MV-4-11 (cell line): ENCODE measurements at regions not wholly inside any gene's neighbourhood (a gene's known extent, or its start where the extent isn't known, plus 50 kb on each side); places are given as distances from the start of the nearest gene placed in this dataset.
"Not testable (repeated sequence)": the region's sequence is repeated elsewhere in the genome, so short reads cannot be mapped to it uniquely, and the experiment has no call there.

ENCODE experiments used
- DNase-seq: peaks from one replicate; lab custom pipeline; 2025; lab: John Stamatoyannopoulos, UW

DNA sequence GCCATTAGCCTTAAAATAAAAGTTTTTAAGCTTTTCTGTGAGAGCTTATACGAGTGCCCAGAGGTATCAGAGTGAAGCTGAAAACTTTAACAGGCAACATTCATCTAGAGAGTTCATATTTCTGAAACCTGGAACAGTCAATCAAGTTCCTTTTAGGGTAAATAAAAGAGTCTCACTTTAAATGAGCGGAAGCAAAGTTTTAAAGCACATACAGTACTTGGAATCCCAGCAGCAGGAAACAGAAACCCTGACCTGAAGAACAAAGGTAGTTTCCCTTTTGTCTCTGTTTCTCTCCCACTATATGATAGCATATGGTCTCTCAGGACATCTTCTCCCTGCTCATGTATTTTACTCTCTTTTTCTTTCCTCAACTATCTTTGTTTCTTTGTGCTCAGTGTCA, 153.0 kb downstream of the ASB9 start:
- no peak for DNase-seq

DNA sequence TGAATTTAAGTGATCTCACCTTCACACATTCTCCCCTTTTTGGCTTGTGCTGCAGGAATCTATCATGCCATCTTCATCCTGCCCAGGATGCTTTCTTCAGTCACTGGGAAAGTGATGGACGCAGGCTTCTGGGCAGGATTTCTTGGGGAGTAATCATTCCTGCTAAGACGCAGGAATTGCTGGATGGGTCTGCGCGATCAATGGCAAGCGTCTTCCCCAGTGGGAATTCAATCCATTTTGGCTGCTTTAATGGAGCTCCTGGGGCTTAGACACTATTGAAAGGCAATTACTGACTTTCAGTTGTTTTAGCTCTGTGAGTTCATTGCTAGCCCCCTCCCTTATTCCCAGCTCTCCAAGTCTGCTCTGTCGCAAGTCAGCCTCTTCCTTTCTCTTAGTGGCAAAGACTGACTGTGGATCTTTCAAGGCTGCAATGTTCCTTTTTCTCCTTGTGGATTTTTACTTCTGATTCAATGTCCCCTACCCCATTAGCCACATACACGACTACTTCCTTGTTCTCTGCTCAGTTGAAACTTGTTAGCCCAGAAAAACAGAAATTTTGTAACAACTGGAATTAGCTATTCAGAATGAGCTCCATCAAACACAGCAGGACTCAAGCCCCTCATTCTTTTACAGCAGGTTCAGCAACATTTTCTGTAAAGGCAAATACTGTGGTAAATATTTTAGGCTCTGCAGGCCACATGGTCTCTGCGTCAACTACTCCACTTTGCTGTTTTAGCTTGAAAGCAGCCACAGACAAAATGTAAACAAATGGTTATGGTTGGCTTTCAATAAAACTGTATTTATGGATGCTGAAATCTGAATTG, 154.9 kb downstream of the ASB9 start:
- no peak for DNase-seq

DNA sequence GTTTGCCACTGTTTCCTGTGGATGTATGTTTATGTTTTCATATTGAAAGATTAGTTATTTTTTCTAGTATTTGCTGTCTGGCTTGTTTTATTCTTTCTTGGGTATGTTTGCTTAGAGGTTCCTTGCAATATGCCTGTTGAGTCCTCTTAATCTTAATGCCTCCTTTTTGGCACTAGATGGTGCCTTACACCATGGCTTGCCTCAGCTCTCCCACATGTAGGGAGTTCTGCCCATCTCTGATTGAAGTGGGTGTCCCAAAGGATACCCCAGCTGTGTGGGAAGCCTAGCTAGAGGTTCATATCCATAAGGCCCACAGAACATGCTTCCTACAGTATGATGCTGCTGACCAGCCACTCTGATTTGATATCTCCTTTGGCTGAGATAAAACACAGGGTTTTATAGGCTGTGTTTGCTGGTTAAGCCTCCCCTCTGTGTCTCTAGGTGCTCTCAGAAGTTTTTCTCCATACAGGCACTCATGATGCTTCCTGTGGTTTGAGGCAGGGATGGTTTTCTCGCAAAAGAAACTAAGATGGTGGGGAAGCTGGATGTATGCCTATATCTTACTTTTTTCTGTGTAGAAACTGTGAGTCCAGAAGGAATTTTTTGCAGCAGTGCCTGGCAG, 162.4 kb downstream of the ASB9 start:
- DNase-seq, result no peak

DNA sequence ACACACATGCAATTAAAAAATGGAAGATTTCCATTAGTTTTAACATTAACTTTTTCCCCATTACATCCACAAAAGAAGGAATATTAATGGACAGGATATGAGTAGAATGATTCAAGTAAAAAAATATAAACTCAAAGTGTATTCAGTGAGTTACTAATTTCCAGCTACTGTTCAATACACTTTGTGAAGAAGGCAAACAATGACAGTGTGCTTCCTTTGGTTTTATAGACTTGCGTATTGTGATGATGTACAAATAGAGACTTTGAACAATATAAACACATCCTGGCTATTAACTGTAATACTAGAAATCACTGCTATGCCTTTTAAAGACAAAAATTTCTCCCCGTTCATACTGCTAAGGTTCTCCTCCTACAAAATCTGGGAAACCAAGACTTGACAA, 171.4 kb downstream of the ASB9 start:
- DNase-seq, result no peak

DNA sequence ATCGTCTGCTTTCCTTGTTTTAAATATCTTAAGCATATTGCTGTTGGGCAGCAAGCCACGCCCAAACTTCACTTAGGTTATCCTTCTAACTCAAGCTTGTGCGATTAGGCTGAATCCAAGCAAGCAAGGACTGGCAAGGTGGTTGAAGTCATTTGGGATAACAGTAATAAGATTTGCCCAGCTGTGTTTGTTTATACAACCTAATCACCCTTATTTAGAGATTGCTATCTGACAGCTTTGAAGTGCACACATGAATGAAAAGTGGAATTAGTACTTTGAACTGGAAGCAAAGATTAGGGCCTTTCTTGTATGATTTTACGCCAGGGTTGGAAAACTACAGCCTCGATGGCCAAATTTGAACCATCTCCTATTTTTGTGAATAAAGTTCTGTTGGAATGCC, 182.1 kb downstream of the ASB9 start:
- no peak for DNase-seq

GRCh38 chrX:15073313-15073712, 196.6 kb downstream of the ASB9 start:
- no peak for DNase-seq

- peak; percentile 24 for DNase-seq
These were observed 197.0 kb downstream of the ASB9 start for GRCh38 chrX:15072880-15073279.

- no peak for DNase-seq
These were observed 197.6 kb downstream of the ASB9 start for GRCh38 chrX:15072259-15072658.

DNA sequence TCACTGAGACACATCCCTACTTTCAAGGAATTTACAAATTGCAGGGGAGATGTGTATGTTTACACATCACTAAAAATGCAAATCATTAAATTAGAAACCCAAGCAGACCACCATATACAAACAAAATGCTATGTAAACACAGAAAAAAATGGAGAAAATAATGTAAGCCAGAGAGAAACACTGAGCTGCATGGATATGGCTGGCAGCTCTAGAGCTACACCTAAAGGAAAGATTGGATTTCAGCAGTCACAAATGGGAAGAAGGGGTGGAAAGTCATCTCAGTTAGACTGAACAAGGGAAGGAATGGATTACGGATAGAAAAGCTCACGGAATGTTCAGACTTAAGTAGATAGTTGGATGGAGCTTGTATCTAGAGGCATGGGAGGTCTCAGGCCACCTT, 186.3 kb downstream of the MOSPD2 start:
- no peak for DNase-seq

GRCh38 chrX:15056044-15056443, 182.8 kb downstream of the MOSPD2 start:
- DNase-seq, result no peak

DNA sequence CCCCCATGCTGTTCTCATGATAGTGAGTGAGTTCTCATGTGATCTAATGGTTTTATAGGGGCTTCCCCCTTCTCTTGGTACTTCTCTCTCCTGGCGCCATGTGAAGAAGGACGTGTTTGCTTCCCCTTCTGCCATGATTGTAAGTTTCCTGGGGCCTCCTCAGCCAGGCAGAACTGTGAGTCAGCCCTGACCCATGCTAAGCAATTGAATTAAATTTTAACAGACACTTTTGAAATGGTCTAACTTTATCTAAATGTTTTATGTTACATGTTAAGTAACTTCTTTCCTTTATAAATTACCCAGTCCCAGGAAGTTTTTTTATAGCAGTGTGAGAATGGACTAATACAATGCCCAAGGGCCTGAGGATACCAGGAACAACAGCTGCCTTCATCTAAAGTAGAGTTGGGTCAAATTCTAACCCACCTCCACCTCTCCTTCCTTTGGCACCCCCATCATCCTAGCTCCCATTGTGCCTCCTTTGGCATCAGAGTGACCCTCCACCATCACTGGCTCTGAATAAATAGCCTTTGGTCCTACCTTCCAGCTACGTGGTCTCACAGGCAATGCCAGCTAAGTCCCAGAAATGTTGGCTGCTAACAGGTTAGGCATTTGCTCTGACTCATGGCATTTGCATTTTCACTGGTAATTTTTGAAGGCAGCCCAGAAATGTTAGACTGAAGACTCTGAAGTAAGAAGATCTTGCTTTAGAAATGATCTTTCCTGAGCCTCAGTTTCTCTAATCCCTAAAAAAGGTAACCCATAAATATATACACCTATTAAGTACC, 182.1 kb downstream of the MOSPD2 start:
- no peak for DNase-seq

GRCh38 chrX:15050395-15050794, 177.2 kb downstream of the MOSPD2 start:
- no peak for DNase-seq

- DNase-seq, result no peak
These were observed 170.3 kb downstream of the MOSPD2 start for GRCh38 chrX:15043538-15043937.

DNA sequence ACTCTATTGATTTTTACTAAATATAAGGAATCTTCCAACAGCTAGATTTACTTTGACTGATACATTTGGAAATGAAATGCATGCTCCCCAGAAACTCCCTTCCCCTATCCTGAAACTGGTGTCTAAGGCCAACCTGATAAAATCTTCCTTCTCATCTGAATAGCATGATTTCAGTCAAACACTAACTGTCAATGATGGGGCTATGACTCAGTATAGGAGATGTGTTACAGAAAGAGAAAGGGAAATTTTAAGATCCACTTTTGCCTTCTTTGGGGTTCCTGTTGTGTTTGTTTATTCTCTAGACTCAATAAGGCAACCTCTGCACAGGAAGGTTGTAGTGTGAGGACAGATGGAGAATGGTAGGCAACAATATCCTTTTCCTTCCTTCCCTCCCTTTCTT, 160.7 kb downstream of the MOSPD2 start:
- no peak for DNase-seq

DNA sequence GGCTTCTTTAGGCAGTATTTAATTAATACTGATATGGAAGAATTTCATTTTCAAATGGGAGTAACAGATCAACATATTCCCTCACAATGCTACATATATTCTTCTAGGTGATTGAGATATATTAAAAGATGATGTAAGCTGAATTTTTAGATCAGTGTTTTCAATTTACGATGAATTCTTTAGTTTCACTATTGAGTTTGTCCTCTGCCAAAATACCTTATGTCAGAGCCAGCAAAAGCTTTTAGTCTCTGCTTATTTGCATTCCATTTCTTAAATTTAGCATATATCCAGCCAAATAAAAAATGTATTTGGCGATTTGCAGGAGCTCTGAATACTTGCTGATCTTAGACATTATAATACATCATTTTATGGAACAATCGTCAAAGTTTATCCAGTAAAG, 144.3 kb downstream of the MOSPD2 start:
- DNase-seq, result no peak

GRCh38 chrX:15016051-15016450, 142.8 kb downstream of the MOSPD2 start:
- DNase-seq, result no peak

- no peak for DNase-seq
These were observed 141.1 kb downstream of the MOSPD2 start for GRCh38 chrX:15014281-15014680.

DNA sequence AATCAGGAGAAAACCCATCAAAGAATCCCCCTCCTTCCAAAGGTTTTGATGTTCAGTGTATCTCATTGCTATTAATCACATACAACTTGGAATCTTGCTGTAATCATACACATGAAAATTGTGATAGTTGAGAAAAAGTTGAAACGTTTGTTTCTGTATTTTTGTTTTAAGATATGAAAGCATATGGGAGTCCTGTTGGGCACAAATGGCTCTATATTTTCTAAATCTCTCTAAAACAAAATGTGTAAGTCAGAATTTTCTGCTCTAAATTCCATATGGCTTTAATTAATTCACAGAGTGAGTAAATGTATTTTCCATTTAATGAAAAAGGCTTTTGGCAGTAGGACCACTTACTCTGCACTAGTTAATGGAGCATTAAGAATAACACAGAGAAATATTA, 140.2 kb downstream of the MOSPD2 start:
- no peak for DNase-seq

DNA sequence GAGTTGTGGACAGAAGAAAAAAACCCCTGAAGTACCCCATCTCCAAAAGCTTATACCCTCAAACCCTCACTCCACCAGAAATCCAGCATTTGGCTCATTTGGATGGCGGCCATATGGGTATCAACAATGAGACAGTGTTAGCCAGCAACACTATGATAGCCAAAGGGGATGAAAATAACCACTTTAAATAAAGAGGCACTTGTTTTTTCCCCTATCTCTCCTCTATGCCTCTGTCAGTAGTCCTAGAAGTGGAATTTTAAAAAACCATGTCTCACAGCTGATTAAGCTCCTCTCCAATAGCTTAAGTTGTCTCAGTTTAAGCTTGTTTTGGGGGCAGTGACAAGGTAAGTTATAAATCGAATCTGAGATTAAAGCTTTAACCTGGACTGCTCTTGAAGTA, 124.0 kb downstream of the MOSPD2 start:
- DNase-seq, result no peak

- not testable (repeated sequence) for DNase-seq
These were observed 111.2 kb downstream of the MOSPD2 start for GRCh38 chrX:14984425-14984824.
